NCI-H2171 treated with DMSO at 0.1 percent for 48 hours (cell line): ENCODE measurements at regions not wholly inside any gene's neighbourhood (a gene's known extent, or its start where the extent isn't known, plus 50 kb on each side); places are given as distances from the start of the nearest gene placed in this dataset.
"Not testable (repeated sequence)": the region's sequence is repeated elsewhere in the genome, so short reads cannot be mapped to it uniquely, and the experiment has no call there.

Source experiments
- DNase-seq: peaks from one replicate; lab custom pipeline; 2025; lab: John Stamatoyannopoulos, UW

- DNase-seq: no peak
These were observed 652.2 kb downstream of the DACH1 start for GRCh38 chr13:71214821-71215220.

- no peak for DNase-seq
These were observed 652.6 kb downstream of the DACH1 start for GRCh38 chr13:71214357-71214756.

- no peak for DNase-seq
These were observed 653.7 kb downstream of the DACH1 start for GRCh38 chr13:71213252-71213821.

GRCh38 chr13:71210861-71211260 is 656.1 kb downstream of the DACH1 start:
- peak; percentile 14 for DNase-seq

- DNase-seq: no peak
These were observed 657.8 kb downstream of the DACH1 start for GRCh38 chr13:71209217-71209616.

GRCh38 chr13:71184583-71184982 is 682.4 kb downstream of the DACH1 start:
- not testable (repeated sequence) for DNase-seq

- DNase-seq: not testable (repeated sequence)
These were observed 683.7 kb downstream of the DACH1 start for GRCh38 chr13:71183352-71183751.

- no peak for DNase-seq
These were observed 695.3 kb downstream of the DACH1 start for GRCh38 chr13:71171740-71172139.

- DNase-seq: peak; percentile 96
These were observed 697.8 kb downstream of the DACH1 start for GRCh38 chr13:71169180-71169579.

GRCh38 chr13:71156550-71156949 is 710.5 kb downstream of the DACH1 start:
- DNase-seq: no peak

GRCh38 chr13:71149498-71150363 is 717.3 kb downstream of the DACH1 start:
- peak; percentile 91 for DNase-seq

- DNase-seq: peak; percentile 95
These were observed 718.0 kb downstream of the DACH1 start for GRCh38 chr13:71149046-71149445.

GRCh38 chr13:71148396-71148795 is 718.6 kb downstream of the DACH1 start:
- DNase-seq: peak; percentile 67

GRCh38 chr13:71144883-71145282 is 722.1 kb downstream of the DACH1 start:
- no peak for DNase-seq

GRCh38 chr13:71137101-71137500 is 729.9 kb downstream of the DACH1 start:
- DNase-seq: peak; percentile 65

- no peak for DNase-seq
These were observed 742.8 kb downstream of the DACH1 start for GRCh38 chr13:71124230-71124629.

- no peak for DNase-seq
These were observed 748.1 kb downstream of the DACH1 start for GRCh38 chr13:71118779-71119364.

- DNase-seq: no peak
These were observed 749.1 kb downstream of the DACH1 start for GRCh38 chr13:71117920-71118319.

GRCh38 chr13:71115301-71115700 is 751.7 kb downstream of the DACH1 start:
- no peak for DNase-seq

GRCh38 chr13:71096421-71096820 is 770.6 kb downstream of the DACH1 start:
- DNase-seq: no peak

- peak; percentile 89 for DNase-seq
These were observed 776.0 kb downstream of the DACH1 start for GRCh38 chr13:71090990-71091389.

GRCh38 chr13:71089056-71089455 is 777.9 kb downstream of the DACH1 start:
- no peak for DNase-seq

GRCh38 chr13:71087432-71087831 is 779.6 kb downstream of the DACH1 start:
- DNase-seq: no peak
